Thyroid gland (tissue), 4 donors: ENCODE measurements at regions not wholly inside any gene's neighbourhood (a gene's known extent, or its start where the extent isn't known, plus 50 kb on each side); places are given as distances from the start of the nearest gene placed in this dataset.

Experiments used
- DNase-seq, 2 donors: peaks; one replicate each; pipeline ENCODE4 v3.0.0-alpha.2; 2019
- H3K27ac ChIP-seq, 3 donors: fragments of 200-600 bp; sonication (generic); 1 replicate in 2 of 3; 2 replicates in 1 of 3; pipeline ENCODE4 v1.5.1; 2016 to 2019; ENCODE audit warnings: mild to moderate bottlenecking in 1 of 3, moderate library complexity in 1 of 3
- H3K27me3 ChIP-seq: fragments of 200-600 bp; sonication (generic); one replicate; pipeline ENCODE4 v1.5.1; 2019
- H3K36me3 ChIP-seq, 2 donors: fragments of 200-600 bp; sonication (generic); one replicate each; pipeline ENCODE4 v1.5.1; 2016 to 2019
- H3K4me1 ChIP-seq, 2 donors: fragments of 200-600 bp; sonication (generic); one replicate each; pipeline ENCODE4 v1.5.1; 2017 to 2019
- H3K4me3 ChIP-seq, 3 donors: fragments of 200-600 bp; sonication (generic); replicated peaks in 1 of 3; 1 replicate in 2 of 3; 2 replicates in 1 of 3; pipeline ENCODE4 v1.5.1; 2016; ENCODE audit warnings: mild to moderate bottlenecking in 1 of 3
- H3K9me3 ChIP-seq: fragments of 200-600 bp; sonication (generic); one replicate; pipeline ENCODE4 v1.5.1; 2017
- CTCF ChIP-seq, 6 experiments: fragments of 200-600 bp in 3 of 6; fragments of 450-650 bp in 3 of 6; sonication (generic) in 3 of 6; IDR thresholded peaks; one replicate each; pipeline ENCODE4 v1.5.1; 2016 to 2019; ENCODE audit warnings: antibody characterized with exemption in 6 of 6, mild to moderate bottlenecking in 2 of 6, inconsistent platforms in 1 of 6, moderate library complexity in 1 of 6
- POLR2A ChIP-seq, 2 donors: fragments of 450-650 bp; IDR thresholded peaks; one replicate each; pipeline ENCODE4 v1.6.1; 2017; ENCODE audit warnings: antibody characterized with exemption in 2 of 2, mild to moderate bottlenecking in 2 of 2, moderate library complexity in 1 of 2
- WGBS, 2 donors: methylation state at CpG; one replicate each; pipeline ENCODE4 v1.1.5; 2017; 5-methylcytosine and 5-hydroxymethylcytosine counted together
- intact Hi-C: fragments of 100-400 bp; cut with DNase I; formaldehyde crosslinking; loops from one replicate; pipeline ENCODE4 v1.15.1; 2023

DNA sequence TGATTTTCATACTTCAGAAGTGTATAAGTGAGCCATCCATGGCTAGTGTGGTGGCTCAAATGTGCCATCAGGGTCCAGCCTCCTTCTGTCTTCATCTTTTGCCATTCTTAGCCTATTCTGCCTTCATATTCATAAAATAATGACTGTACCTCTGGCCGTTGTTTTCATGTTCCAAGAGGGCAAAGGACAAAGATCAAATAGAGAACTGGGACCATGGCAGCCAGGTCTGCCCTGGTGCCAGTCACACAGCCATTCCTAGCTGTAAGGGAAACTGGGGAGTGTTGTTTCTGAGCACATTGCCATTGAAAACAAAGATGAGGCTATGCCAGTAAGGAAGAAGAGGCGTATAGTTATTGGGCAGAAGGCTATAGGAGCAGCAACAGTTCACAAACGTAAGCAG, 518.6 kb downstream of the TFAP2B start:
- Histone ChIP-seq H3K27me3 (no peaks in the 10 kb centered on the region), H3K36me3 (no peaks in the 10 kb centered on the region), H3K27ac (no peak overlapping the region), H3K4me1 (no peaks in the 10 kb centered on the region), H3K4me3 (no peak overlapping the region), H3K9me3 (no peaks in the 10 kb centered on the region)
- WGBS, 2 donors, result 71 to 74% methylated on average over 3 of the region's 3 CpGs
- no peak for DNase-seq
- no peak for TF ChIP-seq CTCF (IDR thresholded peaks at IDR 0.05)
- no peak for TF ChIP-seq POLR2A (IDR thresholded peaks at IDR 0.05)
- intact Hi-C loops, result no loop called here

GRCh38 chr6:51339108-51339507, 520.4 kb downstream of the TFAP2B start:
- 47% methylated on average over 3 of the region's 3 CpGs for WGBS, 2 donors
- intact Hi-C loops, result no loop called here
- H3K27ac ChIP-seq, result no peak overlapping the region

GRCh38 chr6:51339728-51340127, 521.1 kb downstream of the TFAP2B start:
- Histone ChIP-seq H3K27me3 (no peaks in the 10 kb centered on the region), H3K27ac (no peak overlapping the region), H3K36me3 (no peaks in the 10 kb centered on the region), H3K4me1 (no peaks in the 10 kb centered on the region), H3K9me3 (no peaks in the 10 kb centered on the region), H3K4me3 (no peak overlapping the region)
- 19 to 23% methylated on average over 5 of the region's 5 CpGs for WGBS, 2 donors
- no peak for TF ChIP-seq POLR2A (IDR thresholded peaks at IDR 0.05)
- TF ChIP-seq CTCF (IDR thresholded peaks at IDR 0.05), result no peak
- no peak for DNase-seq
- intact Hi-C loops, result no loop called here

More at GRCh38 chr6:51339108-51339507, 520.4 kb downstream of the TFAP2B start:
- Histone ChIP-seq H3K36me3 (no peaks in the 10 kb centered on the region), H3K9me3 (no peaks in the 10 kb centered on the region), H3K4me3 (no peak overlapping the region), H3K4me1 (no peaks in the 10 kb centered on the region), H3K27me3 (no peaks in the 10 kb centered on the region)
- TF ChIP-seq POLR2A (IDR thresholded peaks at IDR 0.05) (no peak), CTCF (IDR thresholded peaks at IDR 0.05) (no peak)
- no peak for DNase-seq

DNA sequence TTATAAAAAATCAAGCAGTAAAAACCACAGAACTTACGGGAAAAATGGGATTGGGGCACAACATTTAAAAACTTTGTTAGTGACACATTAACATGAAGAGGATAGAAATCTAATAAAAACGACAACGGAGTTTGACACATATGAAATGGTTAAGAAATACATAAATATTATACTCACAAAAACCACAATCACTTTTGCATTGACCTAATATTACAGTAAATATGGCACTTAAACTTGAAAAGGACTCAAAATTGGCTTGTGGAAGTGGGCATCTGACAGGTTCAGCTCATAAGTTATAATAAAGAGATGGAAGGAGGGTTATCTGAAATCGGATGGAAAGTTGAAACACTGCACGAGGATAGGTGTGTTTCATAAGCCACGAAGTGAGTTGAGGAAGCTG, 523.7 kb downstream of the TFAP2B start:
- no peaks in the 10 kb centered on the region for H3K9me3 ChIP-seq
- WGBS, 2 donors, result 80 to 85% methylated on average over 6 of the region's 6 CpGs
- no peak for TF ChIP-seq CTCF (IDR thresholded peaks at IDR 0.05)
- TF ChIP-seq POLR2A (IDR thresholded peaks at IDR 0.05), result no peak
- no peak overlapping the region for H3K4me3 ChIP-seq
- no peaks in the 10 kb centered on the region for H3K36me3 ChIP-seq
- H3K27me3 ChIP-seq, result no peaks in the 10 kb centered on the region
- DNase-seq, result no peak
- intact Hi-C loops, result no loop called here
- no peaks in the 10 kb centered on the region for H3K4me1 ChIP-seq
- no peak overlapping the region for H3K27ac ChIP-seq

DNA sequence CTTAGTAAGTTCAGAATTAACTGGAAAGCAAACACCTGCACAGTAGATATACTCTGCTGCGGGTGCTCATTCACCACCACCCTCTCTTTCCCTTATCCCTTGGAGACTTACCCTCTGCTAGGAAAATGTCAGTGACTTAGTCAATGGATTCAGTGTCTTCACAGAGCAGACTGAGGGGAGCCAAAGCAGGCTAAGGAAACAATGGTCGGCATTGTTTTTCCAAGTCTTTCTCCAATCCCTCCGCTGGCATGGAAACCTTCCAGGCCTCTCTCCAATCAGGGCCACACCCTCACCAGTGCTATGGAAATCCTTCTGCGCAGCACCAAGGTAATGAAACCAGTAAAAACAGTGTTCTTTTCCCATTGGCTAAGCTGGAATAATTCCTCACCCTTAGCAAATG, 531.2 kb downstream of the TFAP2B start:
- no peaks in the 10 kb centered on the region for H3K4me1 ChIP-seq
- H3K36me3 ChIP-seq, result no peaks in the 10 kb centered on the region
- 58 to 74% methylated on average over 4 of the region's 4 CpGs for WGBS, 2 donors
- intact Hi-C loops, result no loop called here
- no peaks in the 10 kb centered on the region for H3K9me3 ChIP-seq
- no peaks in the 10 kb centered on the region for H3K27me3 ChIP-seq
- TF ChIP-seq CTCF (IDR thresholded peaks at IDR 0.05), result no peak
- no peak for TF ChIP-seq POLR2A (IDR thresholded peaks at IDR 0.05)
- no peak for DNase-seq
- no peak overlapping the region for H3K27ac ChIP-seq
- H3K4me3 ChIP-seq, result no peak overlapping the region
